ENCODE measurements at regions not wholly inside any gene's neighbourhood (a gene's known extent, or its start where the extent isn't known, plus 50 kb on each side); places are given as distances from the start of the nearest gene placed in this dataset.

- no peak for TF ChIP-seq CTCF (IDR thresholded peaks at IDR 0.05; ENCODE audit: control extremely low read depth, extremely low read depth)
- no peaks in the 10 kb centered on the region for H3K27me3 ChIP-seq (ENCODE audit: control insufficient read depth in 3 of 3, insufficient read depth in 3 of 3, low read length in 2 of 3)
- H3K9ac ChIP-seq (ENCODE audit: insufficient read depth in 1 of 2, low read length in 2 of 2), result no peak overlapping the region
- H3K4me3 ChIP-seq, result no peak overlapping the region
- no peaks in the 10 kb centered on the region for H3K36me3 ChIP-seq (ENCODE audit: control insufficient read depth in 4 of 4, insufficient read depth in 4 of 4, low read length in 4 of 4)
- DNase-seq (no peak), ATAC-seq (ENCODE audit: insufficient read depth, low FRiP score) (no peak)
- 62 to 66% methylated on average over 3 of the region's 3 CpGs for WGBS, 2 donors
- H3K27ac ChIP-seq (ENCODE audit: low read depth in 1 of 2, low read length in 1 of 2), result no peak overlapping the region
- H3K4me1 ChIP-seq (ENCODE audit: control insufficient read depth in 5 of 5, insufficient read depth in 5 of 5, low read length in 5 of 5), result no peaks in the 10 kb centered on the region
- no peaks in the 10 kb centered on the region for H3K9me3 ChIP-seq (ENCODE audit: control insufficient read depth in 4 of 4, insufficient read depth in 3 of 4, low read length in 3 of 4)
Measured at GRCh38 chr3:159447841-159448240, 540.8 kb upstream of the IL12A start.

GRCh38 chr3:159448902-159449301 is 539.7 kb upstream of the IL12A start:
- DNase-seq (no peak), ATAC-seq (ENCODE audit: insufficient read depth, low FRiP score) (no peak)
- no peak for TF ChIP-seq CTCF (IDR thresholded peaks at IDR 0.05; ENCODE audit: control extremely low read depth, extremely low read depth)
- Histone ChIP-seq H3K27me3 (ENCODE audit: control insufficient read depth in 3 of 3, insufficient read depth in 3 of 3, low read length in 2 of 3) (no peaks in the 10 kb centered on the region), H3K27ac (ENCODE audit: low read depth in 1 of 2, low read length in 1 of 2) (no peak overlapping the region), H3K4me3 (no peak overlapping the region), H3K9ac (ENCODE audit: insufficient read depth in 1 of 2, low read length in 2 of 2) (no peak overlapping the region), H3K36me3 (ENCODE audit: control insufficient read depth in 4 of 4, insufficient read depth in 4 of 4, low read length in 4 of 4) (no peaks in the 10 kb centered on the region), H3K4me1 (ENCODE audit: control insufficient read depth in 5 of 5, insufficient read depth in 5 of 5, low read length in 5 of 5) (no peaks in the 10 kb centered on the region), H3K9me3 (ENCODE audit: control insufficient read depth in 4 of 4, insufficient read depth in 3 of 4, low read length in 3 of 4) (no peaks in the 10 kb centered on the region)
- WGBS, 2 donors, result 79 to 91% methylated on average over 1 of the region's 1 CpG

GRCh38 chr3:159451067-159451466 is 537.6 kb upstream of the IL12A start:
- H3K36me3 ChIP-seq (ENCODE audit: control insufficient read depth in 4 of 4, insufficient read depth in 4 of 4, low read length in 4 of 4), result no peaks in the 10 kb centered on the region
- no peak overlapping the region for H3K9ac ChIP-seq (ENCODE audit: insufficient read depth in 1 of 2, low read length in 2 of 2)
- no peak for DNase-seq
- no peaks in the 10 kb centered on the region for H3K9me3 ChIP-seq (ENCODE audit: control insufficient read depth in 4 of 4, insufficient read depth in 3 of 4, low read length in 3 of 4)
- ATAC-seq (ENCODE audit: insufficient read depth, low FRiP score), result no peak
- no peak overlapping the region for H3K27ac ChIP-seq (ENCODE audit: low read depth in 1 of 2, low read length in 1 of 2)
- 80 to 88% methylated on average over 3 of the region's 3 CpGs for WGBS, 2 donors
- H3K27me3 ChIP-seq (ENCODE audit: control insufficient read depth in 3 of 3, insufficient read depth in 3 of 3, low read length in 2 of 3), result no peaks in the 10 kb centered on the region
- no peak overlapping the region for H3K4me3 ChIP-seq
- TF ChIP-seq CTCF (IDR thresholded peaks at IDR 0.05; ENCODE audit: control extremely low read depth, extremely low read depth), result no peak
- H3K4me1 ChIP-seq (ENCODE audit: control insufficient read depth in 5 of 5, insufficient read depth in 5 of 5, low read length in 5 of 5), result no peaks in the 10 kb centered on the region

GRCh38 chr3:159451482-159451881 is 537.2 kb upstream of the IL12A start:
- DNase-seq, result no peak
- Histone ChIP-seq H3K9me3 (ENCODE audit: control insufficient read depth in 4 of 4, insufficient read depth in 3 of 4, low read length in 3 of 4) (no peaks in the 10 kb centered on the region), H3K4me3 (no peak overlapping the region), H3K4me1 (ENCODE audit: control insufficient read depth in 5 of 5, insufficient read depth in 5 of 5, low read length in 5 of 5) (no peaks in the 10 kb centered on the region), H3K36me3 (ENCODE audit: control insufficient read depth in 4 of 4, insufficient read depth in 4 of 4, low read length in 4 of 4) (no peaks in the 10 kb centered on the region), H3K27ac (ENCODE audit: low read depth in 1 of 2, low read length in 1 of 2) (no peak overlapping the region), H3K9ac (ENCODE audit: insufficient read depth in 1 of 2, low read length in 2 of 2) (no peak overlapping the region), H3K27me3 (ENCODE audit: control insufficient read depth in 3 of 3, insufficient read depth in 3 of 3, low read length in 2 of 3) (no peaks in the 10 kb centered on the region)
- TF ChIP-seq CTCF (IDR thresholded peaks at IDR 0.05; ENCODE audit: control extremely low read depth, extremely low read depth), result no peak
- WGBS, 2 donors, result 65 to 87% methylated on average over 1 of the region's 1 CpG
- ATAC-seq (ENCODE audit: insufficient read depth, low FRiP score), result no peak
